GM23248 (cell line): ENCODE measurements at regions not wholly inside any gene's neighbourhood (a gene's known extent, or its start where the extent isn't known, plus 50 kb on each side); places are given as distances from the start of the nearest gene placed in this dataset.

ENCODE experiments used
- DNase-seq: peaks from one replicate; pipeline ENCODE4 v3.0.0-alpha.2; 2015
- H2AFZ ChIP-seq: fragments of 200-600 bp; sonication (generic); 2 replicates; pipeline ENCODE4 v1.6.1; 2016; ENCODE audit warnings: antibody characterized with exemption
- H3F3A ChIP-seq: fragments of 200-600 bp; sonication (generic); 2 replicates; pipeline ENCODE4 v1.6.1; 2016; ENCODE audit warnings: mild to moderate bottlenecking, antibody characterized with exemption, mixed run types; ENCODE audit not compliant: insufficient read depth
- H3K27ac ChIP-seq: fragments of 200-600 bp; sonication (generic); 2 replicates; pipeline ENCODE4 v1.5.1; 2016; ENCODE audit warnings: mild to moderate bottlenecking
- H3K27me3 ChIP-seq: fragments of 200-600 bp; sonication (generic); replicated peaks from 2 replicates; pipeline ENCODE4 v1.6.1; 2016; ENCODE audit warnings: mild to moderate bottlenecking; ENCODE audit not compliant: insufficient read depth
- H3K36me3 ChIP-seq: fragments of 200-600 bp; sonication (generic); 2 replicates; pipeline ENCODE4 v1.6.1; 2016; ENCODE audit warnings: low read depth, mild to moderate bottlenecking
- H3K4me1 ChIP-seq: fragments of 200-600 bp; sonication (generic); 2 replicates; pipeline ENCODE4 v1.6.1; 2016; ENCODE audit warnings: mild to moderate bottlenecking; ENCODE audit not compliant: insufficient read depth
- H3K4me2 ChIP-seq: fragments of 200-600 bp; sonication (generic); one replicate; pipeline ENCODE4 v1.6.1; 2016; ENCODE audit warnings: mild to moderate bottlenecking; ENCODE audit not compliant: unreplicated experiment
- H3K4me3 ChIP-seq: fragments of 200-600 bp; sonication (generic); 2 replicates; pipeline ENCODE4 v1.5.1; 2016; ENCODE audit warnings: mild to moderate bottlenecking
- H3K79me2 ChIP-seq: fragments of 200-600 bp; sonication (generic); 2 replicates; pipeline ENCODE4 v1.6.1; 2016; ENCODE audit warnings: mild to moderate bottlenecking; ENCODE audit not compliant: insufficient read depth
- H3K9ac ChIP-seq: fragments of 200-600 bp; sonication (generic); 2 replicates; pipeline ENCODE4 v1.6.1; 2016; ENCODE audit warnings: mild to moderate bottlenecking
- H3K9me2 ChIP-seq: fragments of 200-600 bp; sonication (generic); 2 replicates; pipeline ENCODE4 v1.6.1; 2016; ENCODE audit warnings: mixed run types, mild to moderate bottlenecking, moderate library complexity; ENCODE audit not compliant: insufficient read depth
- H3K9me3 ChIP-seq: fragments of 200-600 bp; sonication (generic); one replicate; pipeline ENCODE4 v1.6.1; 2017; ENCODE audit warnings: low read depth
- H4K20me1 ChIP-seq: fragments of 200-600 bp; sonication (generic); 2 replicates; pipeline ENCODE4 v1.6.0; 2016; ENCODE audit not compliant: insufficient read depth
- EZH2 ChIP-seq: fragments of 200-600 bp; sonication (generic); IDR thresholded peaks from 2 replicates; pipeline ENCODE4 v1.6.1; 2018; ENCODE audit warnings: antibody characterized with exemption, mild to moderate bottlenecking; ENCODE audit not compliant: insufficient read depth, poor library complexity, severe bottlenecking
- EZH2phosphoT487 ChIP-seq: fragments of 200-600 bp; sonication (generic); IDR thresholded peaks from 2 replicates; pipeline ENCODE4 v1.6.1; 2018; ENCODE audit warnings: antibody characterized with exemption, moderate library complexity, mild to moderate bottlenecking, low read depth; ENCODE audit not compliant: insufficient read depth
- WGBS, 2 experiments: methylation state at CpG; one replicate each; pipeline ENCODE4 v1.1.6; 2015 to 2017; ENCODE audit warnings: low lambda C conversion rate in 2 of 2, low coverage in 1 of 2; ENCODE audit errors: missing lambda C conversion rate in 2 of 2; 5-methylcytosine and 5-hydroxymethylcytosine counted together
- in situ Hi-C: fragments of 300-500 bp; cut with MboI; formaldehyde crosslinking; loops from 2 replicates; pipeline ENCODE4 v1.15.0; 2020

DNA sequence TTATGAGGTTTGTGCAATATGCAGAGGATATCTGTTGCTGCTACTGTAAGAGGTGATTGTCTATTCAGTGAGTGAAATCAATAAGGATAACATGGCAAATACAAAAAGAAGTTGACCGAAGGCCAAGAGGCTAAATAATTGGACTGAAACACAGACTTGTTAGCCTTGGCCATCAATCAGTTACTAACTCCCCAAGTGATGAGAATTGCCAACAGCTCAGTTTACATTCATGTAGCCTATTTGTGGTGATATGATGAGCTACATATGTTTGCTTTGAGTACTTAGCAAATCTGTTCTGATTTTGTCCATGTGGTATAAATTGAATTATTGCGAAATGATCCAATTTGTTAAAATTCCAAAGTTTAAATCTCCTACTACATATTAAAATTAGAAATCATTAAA, 68.6 kb upstream of the VAV3 start:
- H3K9me3 ChIP-seq = no peaks in the 10 kb centered on the region
- no peaks in the 10 kb centered on the region for H3K9me2 ChIP-seq
- H3K27me3 ChIP-seq = peaks cover 17% of the 10 kb centered on the region; the same call in 1 of the 2 replicates
- H4K20me1 ChIP-seq = no peaks in the 10 kb centered on the region
- H2AFZ ChIP-seq = no peak overlapping the region
- no peaks in the 10 kb centered on the region for H3K36me3 ChIP-seq
- H3F3A ChIP-seq = peaks cover 8% of the 10 kb centered on the region; the same call in 1 of the 2 replicates
- DNase-seq = no peak
- 15 to 26% methylated on average over 2 of the region's 2 CpGs for WGBS, 2 experiments
- in situ Hi-C loops = no loop called here
- no peaks in the 10 kb centered on the region; the same call in 1 of the 2 replicates for H3K4me1 ChIP-seq
- no peak for TF ChIP-seq EZH2phosphoT487
- no peak for TF ChIP-seq EZH2
- H3K9ac ChIP-seq = no peak overlapping the region
- no peaks in the 10 kb centered on the region for H3K79me2 ChIP-seq
- H3K4me2 ChIP-seq = no peak overlapping the region
- H3K27ac ChIP-seq = no peak overlapping the region
- no peak overlapping the region for H3K4me3 ChIP-seq

GRCh38 chr1:108028841-108029388, 63.9 kb upstream of the VAV3 start:
- DNase-seq = no peak
- no peak overlapping the region for H3K4me2 ChIP-seq
- 43 to 67% methylated on average over 1 of the region's 1 CpG for WGBS, 2 experiments
- in situ Hi-C loops = no loop called here
- H4K20me1 ChIP-seq = no peaks in the 10 kb centered on the region
- H3F3A ChIP-seq = no peaks in the 10 kb centered on the region
- H3K9ac ChIP-seq = no peak overlapping the region
- no peaks in the 10 kb centered on the region for H3K9me3 ChIP-seq
- no peaks in the 10 kb centered on the region for H3K36me3 ChIP-seq
- no peaks in the 10 kb centered on the region for H3K9me2 ChIP-seq
- H3K27me3 ChIP-seq = peaks cover 51% of the 10 kb centered on the region
- TF ChIP-seq EZH2 = no peak
- TF ChIP-seq EZH2phosphoT487 = no peak
- no peak overlapping the region for H3K27ac ChIP-seq
- H3K4me3 ChIP-seq = no peak overlapping the region
- H3K79me2 ChIP-seq = no peaks in the 10 kb centered on the region
- no peak overlapping the region for H2AFZ ChIP-seq
- H3K4me1 ChIP-seq = no peaks in the 10 kb centered on the region

- DNase-seq = no peak
- no peaks in the 10 kb centered on the region for H3K4me1 ChIP-seq
- TF ChIP-seq EZH2 = no peak
- TF ChIP-seq EZH2phosphoT487 = no peak
- H3K4me2 ChIP-seq = no peak overlapping the region
- no peak overlapping the region for H3K27ac ChIP-seq
- H3K36me3 ChIP-seq = no peaks in the 10 kb centered on the region
- H3K27me3 ChIP-seq = peaks cover 51% of the 10 kb centered on the region
- H3F3A ChIP-seq = no peaks in the 10 kb centered on the region
- WGBS, 2 experiments = 3 to 5% methylated on average over 1 of the region's 1 CpG
- H3K79me2 ChIP-seq = no peaks in the 10 kb centered on the region
- H3K9me3 ChIP-seq = no peaks in the 10 kb centered on the region
- H2AFZ ChIP-seq = no peak overlapping the region
- no peaks in the 10 kb centered on the region for H4K20me1 ChIP-seq
- no peaks in the 10 kb centered on the region for H3K9me2 ChIP-seq
- in situ Hi-C loops = no loop called here
- H3K9ac ChIP-seq = no peak overlapping the region
- no peak overlapping the region for H3K4me3 ChIP-seq
These were observed 62.4 kb upstream of the VAV3 start for GRCh38 chr1:108027389-108027788.

- no peak overlapping the region for H3K27ac ChIP-seq
- H3K9me2 ChIP-seq = no peaks in the 10 kb centered on the region
- H2AFZ ChIP-seq = no peak overlapping the region
- H3K4me2 ChIP-seq = no peak overlapping the region
- H3K36me3 ChIP-seq = no peaks in the 10 kb centered on the region
- no peaks in the 10 kb centered on the region for H4K20me1 ChIP-seq
- TF ChIP-seq EZH2phosphoT487 = no peak
- TF ChIP-seq EZH2 = no peak
- H3K79me2 ChIP-seq = no peaks in the 10 kb centered on the region
- H3K9ac ChIP-seq = no peak overlapping the region
- WGBS, 2 experiments = 15 to 17% methylated on average over 1 of the region's 1 CpG
- peaks cover 23% of the 10 kb centered on the region for H3F3A ChIP-seq
- H3K27me3 ChIP-seq = peaks cover 17% of the 10 kb centered on the region
- DNase-seq = peak; percentile 62
- H3K9me3 ChIP-seq = no peaks in the 10 kb centered on the region
- no peak overlapping the region for H3K4me3 ChIP-seq
- in situ Hi-C loops = no loop called here
- peaks cover 17% of the 10 kb centered on the region for H3K4me1 ChIP-seq
These were observed 52.7 kb upstream of the VAV3 start for GRCh38 chr1:108017698-108018097.

DNA sequence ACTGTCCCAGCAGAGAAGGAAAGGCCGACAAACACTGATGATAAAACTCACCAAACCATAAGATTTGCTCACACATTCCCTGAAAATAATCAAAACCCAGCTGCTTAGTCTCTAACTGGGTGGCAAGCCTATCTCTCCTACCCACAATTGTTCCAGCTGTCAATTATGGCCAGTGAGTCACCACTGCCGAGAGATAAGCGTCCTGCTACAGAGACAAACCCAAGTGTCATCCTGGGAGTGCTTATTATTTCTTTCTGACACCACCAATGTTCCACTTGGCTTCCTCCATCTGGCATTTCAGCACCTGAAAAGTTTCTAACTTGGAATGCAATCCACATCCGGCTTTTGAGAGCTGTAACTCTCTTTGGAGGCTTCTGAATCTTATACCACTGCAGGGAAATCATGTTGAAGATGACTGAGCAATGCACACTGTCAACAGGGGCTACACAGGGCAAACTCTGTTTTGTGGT, 51.5 kb upstream of the VAV3 start:
- H3K9me3 ChIP-seq = no peaks in the 10 kb centered on the region
- no peak overlapping the region for H3K4me2 ChIP-seq
- H3K9me2 ChIP-seq = no peaks in the 10 kb centered on the region
- peaks cover 17% of the 10 kb centered on the region for H3K4me1 ChIP-seq
- peaks cover 28% of the 10 kb centered on the region for H3K27me3 ChIP-seq
- no peaks in the 10 kb centered on the region for H3K79me2 ChIP-seq
- peak; percentile 55 for DNase-seq
- no peaks in the 10 kb centered on the region for H4K20me1 ChIP-seq
- TF ChIP-seq EZH2phosphoT487 (no peak), EZH2 (no peak)
- in situ Hi-C loops = no loop called here
- no peak overlapping the region for H3K27ac ChIP-seq
- 15 to 18% methylated on average over 4 of the region's 4 CpGs for WGBS, 2 experiments
- no peaks in the 10 kb centered on the region for H3K36me3 ChIP-seq
- no peak overlapping the region for H3K4me3 ChIP-seq
- peaks cover 23% of the 10 kb centered on the region for H3F3A ChIP-seq
- no peak overlapping the region for H3K9ac ChIP-seq
- H2AFZ ChIP-seq = no peak overlapping the region
